ENCODE measurements at regions not wholly inside any gene's neighbourhood (a gene's known extent, or its start where the extent isn't known, plus 50 kb on each side); places are given as distances from the start of the nearest gene placed in this dataset.

DNA sequence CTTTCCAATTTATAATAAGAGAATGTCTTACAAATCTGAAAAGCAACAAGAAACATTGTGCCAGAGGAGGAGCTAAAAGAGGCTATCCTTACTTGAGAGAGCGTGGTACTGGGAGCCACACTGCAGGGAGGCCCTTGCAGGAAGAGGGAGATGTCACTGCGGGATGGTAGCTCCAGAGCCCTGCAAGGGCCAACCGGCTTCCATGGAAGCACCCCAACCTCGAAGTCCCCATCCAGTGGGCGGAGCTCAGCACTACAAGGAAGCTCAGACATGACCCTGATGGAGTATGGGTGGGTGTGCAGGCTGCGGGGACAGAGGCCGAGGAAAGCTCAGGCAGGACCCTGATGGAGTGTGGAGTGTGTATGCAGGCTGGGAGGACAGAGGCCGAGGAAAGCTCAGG lies 57.8 kb upstream of the RPS6KA2 start:
- no peak overlapping the region for H3K4me3 ChIP-seq (ENCODE audit: low read length)
- no peak overlapping the region for H3K27ac ChIP-seq (ENCODE audit: low read depth, low read length)
- ChIA-PET POLR2A (no interaction called here), CTCF (no interaction called here)
- H3K9me3 ChIP-seq (ENCODE audit: low read length) = no peaks in the 10 kb centered on the region
- no peaks in the 10 kb centered on the region for H3K4me1 ChIP-seq (ENCODE audit: insufficient read depth, low read length)
- Mint-ChIP-seq H3K4me1 (no peaks in the 10 kb centered on the region), H3K4me3 (no peak overlapping the region), H3K9me3 (no peaks in the 10 kb centered on the region), H3K36me3 (no peaks in the 10 kb centered on the region), H3K27ac (no peak overlapping the region), H3K27me3 (peaks cover 4 to 18% of the 10 kb centered on the region in 2 donors)
- no peaks in the 10 kb centered on the region for H3K36me3 ChIP-seq (ENCODE audit: insufficient read depth, low read length)
- H3K27me3 ChIP-seq (ENCODE audit: insufficient read depth, low read length, poor library complexity, severe bottlenecking) = no peaks in the 10 kb centered on the region
- DNase-seq = no peak

DNA sequence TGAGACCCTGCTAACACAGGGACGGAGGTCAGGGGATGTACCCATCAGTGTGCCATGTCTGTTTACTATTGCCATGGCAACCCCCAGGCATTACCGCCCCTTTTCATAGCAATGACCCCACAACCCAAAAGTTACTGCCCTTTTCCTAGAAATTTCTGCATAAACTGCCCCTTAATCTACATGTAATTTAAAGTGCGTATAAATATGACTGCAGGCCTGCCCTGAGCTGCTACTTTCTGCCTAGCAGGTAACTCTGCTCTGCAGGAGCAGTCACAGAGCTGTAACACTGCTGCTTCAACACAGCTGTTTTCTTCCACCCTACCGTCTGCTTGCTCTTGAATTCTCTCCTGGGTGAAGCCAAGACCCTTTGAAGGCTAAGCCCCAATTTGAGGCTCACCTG lies 57.1 kb upstream of the RPS6KA2 start:
- no peaks in the 10 kb centered on the region for H3K9me3 Mint-ChIP-seq
- no peaks in the 10 kb centered on the region for H3K4me1 Mint-ChIP-seq
- Histone ChIP-seq H3K27me3 (ENCODE audit: insufficient read depth, low read length, poor library complexity, severe bottlenecking) (no peaks in the 10 kb centered on the region), H3K4me3 (ENCODE audit: low read length) (no peak overlapping the region), H3K36me3 (ENCODE audit: insufficient read depth, low read length) (no peaks in the 10 kb centered on the region), H3K4me1 (ENCODE audit: insufficient read depth, low read length) (no peaks in the 10 kb centered on the region), H3K9me3 (ENCODE audit: low read length) (no peaks in the 10 kb centered on the region), H3K27ac (ENCODE audit: low read depth, low read length) (no peak overlapping the region)
- no peaks in the 10 kb centered on the region for H3K36me3 Mint-ChIP-seq
- H3K4me3 Mint-ChIP-seq = no peak overlapping the region
- ChIA-PET CTCF (no interaction called here), POLR2A (no interaction called here)
- no peak overlapping the region for H3K27ac Mint-ChIP-seq
- no peak for DNase-seq
- H3K27me3 Mint-ChIP-seq = peaks cover 4 to 17% of the 10 kb centered on the region in 2 donors

GRCh38 chr6:166683477-166683876 lies 56.4 kb upstream of the RPS6KA2 start:
- POLR2A ChIA-PET = no interaction called here
- Histone ChIP-seq H3K9me3 (ENCODE audit: low read length) (no peaks in the 10 kb centered on the region), H3K4me3 (ENCODE audit: low read length) (no peak overlapping the region), H3K4me1 (ENCODE audit: insufficient read depth, low read length) (no peaks in the 10 kb centered on the region), H3K27ac (ENCODE audit: low read depth, low read length) (no peak overlapping the region), H3K36me3 (ENCODE audit: insufficient read depth, low read length) (no peaks in the 10 kb centered on the region), H3K27me3 (ENCODE audit: insufficient read depth, low read length, poor library complexity, severe bottlenecking) (no peaks in the 10 kb centered on the region)
- Mint-ChIP-seq H3K27ac (no peak overlapping the region), H3K36me3 (no peaks in the 10 kb centered on the region), H3K27me3 (peaks cover 4 to 17% of the 10 kb centered on the region in 2 donors), H3K4me3 (no peak overlapping the region), H3K9me3 (no peaks in the 10 kb centered on the region), H3K4me1 (no peaks in the 10 kb centered on the region)
- CTCF ChIA-PET = no interaction called here
- DNase-seq = no peak

DNA sequence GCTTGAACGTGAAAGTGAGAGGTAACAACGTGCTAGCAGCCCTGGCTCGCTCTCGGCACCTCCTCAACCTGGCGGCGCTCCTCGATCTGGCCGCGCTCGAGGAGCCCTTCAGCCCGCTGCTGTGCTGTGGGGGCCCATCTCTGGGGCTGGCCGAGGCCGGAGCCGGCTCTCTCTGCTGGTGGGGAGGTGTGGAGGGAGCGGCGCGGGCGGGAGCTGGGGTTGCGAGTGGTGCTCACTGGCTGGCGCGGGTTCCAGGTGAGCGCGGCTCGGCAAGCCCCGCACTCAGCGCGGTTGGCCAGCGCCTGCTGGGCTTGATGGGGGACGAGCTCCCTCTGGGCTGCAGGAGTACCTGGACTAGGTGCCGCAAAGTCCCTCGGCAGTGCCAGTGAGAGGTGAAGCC lies 52.5 kb upstream of the RPS6KA2 start:
- ChIA-PET POLR2A (no interaction called here), CTCF (no interaction called here)
- no peak overlapping the region for H3K27ac ChIP-seq (ENCODE audit: low read depth, low read length)
- H3K27me3 Mint-ChIP-seq = peaks cover 0 to 33% of the 10 kb centered on the region in 2 donors
- H3K36me3 Mint-ChIP-seq = no peaks in the 10 kb centered on the region
- no peaks in the 10 kb centered on the region for H3K36me3 ChIP-seq (ENCODE audit: insufficient read depth, low read length)
- H3K4me3 ChIP-seq (ENCODE audit: low read length) = no peak overlapping the region
- H3K9me3 ChIP-seq (ENCODE audit: low read length) = no peaks in the 10 kb centered on the region
- no peak for DNase-seq
- no peaks in the 10 kb centered on the region for H3K9me3 Mint-ChIP-seq
- H3K27ac Mint-ChIP-seq = no peak overlapping the region
- no peaks in the 10 kb centered on the region for H3K4me1 Mint-ChIP-seq
- no peaks in the 10 kb centered on the region for H3K27me3 ChIP-seq (ENCODE audit: insufficient read depth, low read length, poor library complexity, severe bottlenecking)
- no peak overlapping the region for H3K4me3 Mint-ChIP-seq
- no peaks in the 10 kb centered on the region for H3K4me1 ChIP-seq (ENCODE audit: insufficient read depth, low read length)

- Histone ChIP-seq H3K27me3 (ENCODE audit: insufficient read depth, low read length, poor library complexity, severe bottlenecking) (no peaks in the 10 kb centered on the region), H3K36me3 (ENCODE audit: insufficient read depth, low read length) (no peaks in the 10 kb centered on the region), H3K4me1 (ENCODE audit: insufficient read depth, low read length) (no peaks in the 10 kb centered on the region), H3K9me3 (ENCODE audit: low read length) (no peaks in the 10 kb centered on the region), H3K27ac (ENCODE audit: low read depth, low read length) (no peak overlapping the region), H3K4me3 (ENCODE audit: low read length) (no peak overlapping the region)
- Mint-ChIP-seq H3K4me1 (no peaks in the 10 kb centered on the region), H3K9me3 (no peaks in the 10 kb centered on the region), H3K4me3 (no peak overlapping the region), H3K27ac (no peak overlapping the region), H3K27me3 (peaks cover 0 to 44% of the 10 kb centered on the region in 2 donors), H3K36me3 (no peaks in the 10 kb centered on the region)
- ChIA-PET POLR2A (no interaction called here), CTCF (no interaction called here)
- no peak for DNase-seq
These were observed 51.4 kb upstream of the RPS6KA2 start for GRCh38 chr6:166678426-166678825.

DNA sequence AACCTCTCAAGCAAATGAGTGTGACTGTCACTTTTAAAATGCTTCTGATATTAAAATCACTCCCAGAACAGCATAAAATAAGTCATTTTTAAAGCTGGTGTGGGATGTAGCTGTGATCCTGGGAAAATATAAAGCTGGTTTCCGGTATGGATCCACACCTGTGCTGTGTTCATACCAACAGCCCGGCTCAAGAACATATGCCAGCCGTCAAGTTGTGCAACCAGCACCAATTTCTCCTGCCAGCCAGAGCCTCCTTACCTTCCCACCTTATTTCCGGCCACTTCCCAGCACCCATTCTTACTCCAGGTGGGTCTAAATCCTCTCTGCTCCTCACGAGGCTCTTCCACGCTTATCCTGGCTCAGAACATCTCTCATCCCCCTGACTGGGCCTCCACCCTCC lies 50.9 kb upstream of the RPS6KA2 start:
- Mint-ChIP-seq H3K27me3 (peaks cover 0 to 44% of the 10 kb centered on the region in 2 donors), H3K4me1 (peaks cover 0 to 2% (median 0%) of the 10 kb centered on the region in 3 donors), H3K4me3 (peak overlapping the region in 1 of 7 donors; percentile 27), H3K36me3 (no peaks in the 10 kb centered on the region), H3K9me3 (no peaks in the 10 kb centered on the region), H3K27ac (no peak overlapping the region)
- CTCF ChIA-PET = no interaction called here
- Histone ChIP-seq H3K9me3 (ENCODE audit: low read length) (no peaks in the 10 kb centered on the region), H3K27ac (ENCODE audit: low read depth, low read length) (no peak overlapping the region), H3K36me3 (ENCODE audit: insufficient read depth, low read length) (no peaks in the 10 kb centered on the region), H3K4me3 (ENCODE audit: low read length) (no peak overlapping the region), H3K4me1 (ENCODE audit: insufficient read depth, low read length) (no peaks in the 10 kb centered on the region), H3K27me3 (ENCODE audit: insufficient read depth, low read length, poor library complexity, severe bottlenecking) (no peaks in the 10 kb centered on the region)
- POLR2A ChIA-PET = no interaction called here
- no peak for DNase-seq

All from CD8-positive, alpha-beta memory T cell (primary cell).